NCI-H510A treated with DMSO at 0.1 percent for 48 hours (cell line): ENCODE measurements at regions not wholly inside any gene's neighbourhood (a gene's known extent, or its start where the extent isn't known, plus 50 kb on each side); places are given as distances from the start of the nearest gene placed in this dataset.

Source experiments
- DNase-seq: peaks from one replicate; lab custom pipeline; 2025; lab: John Stamatoyannopoulos, UW

- no peak for DNase-seq
Measured at GRCh38 chr10:60664859-60665258, 113.4 kb upstream of the CDK1 start.

DNA sequence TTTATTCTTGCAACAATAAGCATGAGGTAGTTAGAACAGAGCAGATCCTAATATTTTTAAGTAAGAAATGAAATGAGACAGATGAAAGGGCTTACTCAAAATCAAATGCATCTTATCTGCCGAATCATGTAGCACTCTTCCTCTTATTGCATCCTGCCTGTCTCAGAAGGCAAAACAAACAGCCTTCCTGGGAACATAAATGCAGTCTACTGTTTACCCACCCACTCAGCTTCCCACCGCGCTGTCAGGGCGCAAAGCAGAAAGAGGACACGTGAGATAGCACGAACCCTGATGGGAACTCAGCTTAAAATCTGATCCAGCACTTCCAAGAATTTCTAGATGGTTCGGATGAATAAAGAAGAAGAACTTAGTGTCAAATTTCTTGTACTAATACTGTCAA is 114.4 kb upstream of the CDK1 start:
- DNase-seq = peak; percentile 55

GRCh38 chr10:60662917-60663614 is 115.2 kb upstream of the CDK1 start:
- DNase-seq = peak; percentile 22

DNA sequence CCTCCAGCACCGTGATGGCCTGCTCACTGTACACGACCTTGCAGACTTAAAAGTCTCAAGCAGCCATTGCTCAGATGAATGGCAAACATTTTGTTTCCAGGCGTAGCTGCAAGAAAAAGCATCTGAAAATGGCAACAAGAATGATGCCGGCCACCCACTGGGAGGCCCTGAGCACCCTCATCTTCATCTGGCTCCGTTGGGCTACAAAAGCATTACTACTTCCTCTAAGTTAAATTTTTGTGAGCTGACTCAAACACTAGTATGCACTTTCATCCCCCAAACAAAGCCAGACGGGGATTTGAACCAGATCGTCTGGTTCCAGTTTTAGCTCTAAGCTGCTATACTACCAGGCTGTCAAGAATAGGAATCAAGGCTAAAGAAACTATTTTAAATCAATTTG is 116.6 kb upstream of the CDK1 start:
- no peak for DNase-seq

GRCh38 chr10:60660625-60661024 is 117.7 kb upstream of the CDK1 start:
- DNase-seq = no peak

DNA sequence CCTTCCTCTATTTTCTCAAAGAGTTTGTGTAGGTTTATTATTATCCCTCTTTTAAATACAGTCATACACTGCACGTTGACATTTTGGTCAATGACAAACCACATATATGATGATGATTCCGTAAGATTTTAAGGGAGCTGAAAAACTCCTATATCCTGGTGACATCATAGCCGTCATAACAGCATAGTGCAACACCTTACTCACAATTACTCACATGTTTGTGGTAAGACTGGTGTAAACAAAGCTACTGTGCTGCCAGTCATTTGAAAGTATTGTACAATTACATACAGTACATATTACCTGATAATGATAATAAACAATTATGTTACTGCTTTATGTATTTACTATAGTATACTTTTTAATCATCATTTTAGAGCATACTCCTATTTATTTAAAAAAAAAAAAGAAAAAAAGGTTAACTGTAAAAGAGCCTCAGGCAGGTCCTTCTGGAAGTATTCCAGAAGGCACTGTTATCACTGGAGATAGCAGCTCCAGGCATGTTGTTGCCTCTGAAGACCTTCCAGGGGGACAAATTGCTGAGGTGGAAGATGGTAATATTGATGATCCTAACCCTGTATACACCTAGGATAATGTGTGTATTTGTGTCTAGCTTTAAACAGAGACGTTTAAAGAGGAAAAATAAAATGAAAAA is 123.3 kb upstream of the CDK1 start:
- DNase-seq = no peak

- no peak for DNase-seq
Measured at GRCh38 chr10:60652628-60653027, 125.7 kb upstream of the CDK1 start.

DNA sequence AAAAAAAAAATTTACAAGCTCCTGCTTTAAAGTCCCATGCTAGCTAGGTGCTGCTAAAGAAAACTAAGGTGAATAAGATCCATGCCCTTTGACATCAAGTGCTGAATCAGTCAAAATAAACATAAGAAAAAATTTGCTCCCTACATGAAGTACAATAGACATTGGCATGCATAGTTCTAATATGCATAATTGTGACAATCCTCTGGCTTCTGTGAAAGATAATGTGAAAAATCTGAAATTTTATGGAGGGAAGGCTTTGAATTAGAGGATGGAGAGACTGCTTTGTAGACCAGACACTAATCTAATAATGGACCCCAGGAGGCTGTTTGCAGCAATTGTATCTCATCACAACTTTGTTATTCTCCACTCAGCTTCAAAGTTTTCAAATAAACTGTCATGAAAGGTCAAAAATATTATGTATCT is 127.9 kb upstream of the CDK1 start:
- DNase-seq = no peak

DNA sequence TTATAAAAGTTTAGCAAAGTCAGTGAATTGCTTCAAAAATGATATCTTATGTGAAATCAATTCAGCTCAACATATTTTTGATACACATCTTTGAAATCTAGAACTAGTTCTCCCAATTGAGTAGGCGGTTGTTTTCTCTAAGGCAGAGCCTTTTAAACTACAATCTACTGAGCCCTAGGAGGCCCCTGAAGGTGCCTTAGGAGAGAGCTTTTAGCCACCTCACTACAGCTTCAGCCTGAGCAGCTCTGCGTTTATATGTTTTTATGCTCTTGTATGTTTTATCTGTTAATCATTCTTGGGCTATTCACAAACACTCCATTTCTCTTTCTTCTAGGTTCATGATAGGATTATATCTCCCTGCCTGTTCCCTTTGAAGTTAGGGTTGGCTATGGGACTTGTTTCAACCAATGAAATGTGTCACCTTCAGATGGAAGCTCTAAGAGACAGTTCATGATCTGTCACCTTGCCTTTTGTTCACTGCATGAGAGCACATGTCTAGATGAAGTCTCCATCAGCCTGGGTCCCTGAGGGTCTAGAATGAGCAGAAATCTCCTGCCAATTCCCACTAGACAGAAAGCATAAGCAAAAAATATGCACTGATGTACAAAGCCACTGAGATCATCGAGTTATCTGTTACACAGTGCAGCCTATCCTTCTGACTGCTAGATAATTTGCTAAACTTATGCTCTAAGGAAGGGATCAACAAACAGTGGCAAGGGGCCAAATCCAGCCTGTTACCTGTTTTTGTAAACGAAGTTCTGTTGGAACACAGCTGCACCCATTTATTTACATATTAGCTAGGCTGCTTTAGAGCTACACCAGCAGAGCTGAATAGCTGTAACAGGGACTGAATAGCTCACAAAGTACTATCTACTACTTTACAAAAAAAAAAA is 128.5 kb upstream of the CDK1 start:
- peak; percentile 45 for DNase-seq

- DNase-seq = no peak
Measured at GRCh38 chr10:60648761-60649160, 129.5 kb upstream of the CDK1 start.

- DNase-seq = peak; percentile 49
Measured at GRCh38 chr10:60646966-60647796, 131.1 kb upstream of the CDK1 start.

DNA sequence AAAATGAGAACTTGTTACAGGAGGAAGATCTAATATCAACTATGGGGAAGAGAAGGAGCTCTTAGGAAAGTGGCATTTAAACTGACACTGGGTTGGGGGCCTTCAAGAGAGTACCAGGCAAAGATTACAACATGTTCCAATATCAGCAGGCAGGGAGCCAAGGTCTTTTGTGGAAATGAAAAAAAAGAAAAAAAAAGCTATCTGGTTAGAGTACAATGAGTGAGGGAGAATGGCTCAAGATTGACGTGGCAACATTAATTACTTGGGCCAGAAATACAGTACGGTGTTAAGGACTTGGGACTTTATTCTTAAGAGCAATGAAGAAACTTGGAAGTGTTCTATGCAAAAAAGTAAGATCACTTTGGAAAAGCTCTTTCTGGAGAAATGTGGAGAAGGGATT is 132.3 kb upstream of the CDK1 start:
- no peak for DNase-seq

DNA sequence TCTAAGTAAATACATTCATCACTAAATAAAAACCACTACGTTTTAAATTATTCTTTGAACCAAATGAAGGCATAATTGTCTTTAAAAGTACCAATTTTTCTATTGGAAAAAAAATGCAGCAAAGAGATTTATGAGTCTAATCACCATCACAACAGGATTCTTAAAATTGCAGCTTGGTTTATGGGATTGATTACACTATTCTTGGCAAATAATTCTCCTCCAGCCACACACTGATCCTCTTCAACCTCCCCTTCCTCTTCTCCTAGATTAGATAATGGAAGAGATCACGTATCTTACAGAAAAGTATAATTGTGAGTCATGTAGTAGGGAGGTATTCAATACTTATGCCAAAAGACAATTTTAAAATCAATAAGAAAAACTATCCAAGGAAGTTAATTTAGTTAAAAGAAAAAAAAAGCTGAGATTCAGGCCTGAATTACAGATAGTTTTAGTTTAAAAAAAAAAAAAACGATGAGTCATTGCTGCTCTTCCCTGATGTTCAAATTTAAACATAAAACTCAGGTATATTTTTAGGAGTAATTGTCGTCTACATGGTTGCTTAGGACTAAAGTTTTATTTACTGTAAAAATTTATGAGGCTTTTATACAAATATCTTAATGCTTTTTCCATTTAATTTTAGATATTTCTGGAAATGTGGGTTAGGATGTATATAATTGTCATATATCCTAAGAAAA is 133.7 kb upstream of the CDK1 start:
- no peak for DNase-seq

- DNase-seq = no peak
Measured at GRCh38 chr10:60643874-60644273, 134.4 kb upstream of the CDK1 start.

GRCh38 chr10:60629332-60629731 is 148.9 kb upstream of the CDK1 start:
- no peak for DNase-seq

DNA sequence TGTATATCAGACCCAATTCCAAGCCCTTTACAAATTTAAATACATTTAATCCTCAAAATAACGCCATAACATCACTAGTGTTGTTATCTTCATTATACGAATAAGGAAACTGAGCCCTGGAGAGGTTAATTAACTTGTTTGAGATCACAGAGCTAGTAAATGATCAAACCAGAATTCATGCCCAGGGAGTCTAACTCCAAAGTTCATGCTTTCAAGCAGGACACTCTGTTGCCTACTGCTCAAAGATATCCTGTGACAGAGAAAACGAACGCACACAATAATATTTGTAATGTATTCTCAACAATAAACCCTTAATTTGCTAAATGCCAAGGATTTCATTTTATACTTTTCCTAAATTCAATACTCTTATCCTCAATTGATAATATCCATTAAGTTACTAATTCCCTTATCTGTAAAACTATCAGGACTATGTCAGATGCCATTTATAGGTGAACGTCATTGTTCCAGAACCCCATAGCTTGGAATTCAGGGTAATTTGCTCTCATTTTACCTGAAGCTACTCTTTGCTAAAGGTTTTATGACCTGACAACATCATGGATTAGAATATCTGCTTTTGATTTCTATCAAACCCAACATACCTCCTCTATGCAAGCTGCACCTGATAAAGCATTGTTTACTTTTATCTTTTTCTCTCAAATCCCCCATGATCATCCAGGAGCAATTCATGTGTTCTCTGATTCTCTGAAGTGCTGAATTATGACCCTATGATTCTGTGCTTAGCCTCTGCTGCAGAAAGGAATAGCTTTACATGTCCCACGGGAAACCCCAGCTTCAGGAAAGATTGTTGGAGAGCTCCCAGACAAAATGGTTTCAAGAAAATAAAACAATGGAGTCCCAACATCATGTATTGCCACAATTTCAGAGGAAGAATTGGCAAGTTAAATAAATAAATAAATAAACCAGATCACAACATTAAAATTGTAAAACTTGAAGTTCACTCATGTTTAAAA is 150.2 kb upstream of the CDK1 start:
- no peak for DNase-seq

DNA sequence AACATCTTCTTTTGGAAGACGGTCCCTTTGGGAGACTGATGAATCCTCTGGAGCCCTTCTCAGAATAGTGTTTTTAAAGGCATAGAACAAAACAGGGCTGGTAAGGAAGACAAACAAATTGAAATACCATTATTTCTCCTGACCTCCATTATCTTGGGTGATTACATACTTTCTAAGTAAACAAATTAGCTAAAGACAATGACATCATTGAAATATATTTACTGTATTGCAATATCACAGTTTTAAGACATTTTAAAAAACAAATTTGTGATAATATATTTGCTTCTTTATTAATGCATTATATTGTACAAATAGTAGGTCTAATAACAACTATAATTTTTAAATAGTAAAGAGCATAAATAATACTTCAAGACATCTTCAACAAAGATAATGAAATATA is 152.2 kb upstream of the CDK1 start:
- no peak for DNase-seq

- DNase-seq = no peak
Measured at GRCh38 chr10:60623627-60624026, 154.7 kb upstream of the CDK1 start.

DNA sequence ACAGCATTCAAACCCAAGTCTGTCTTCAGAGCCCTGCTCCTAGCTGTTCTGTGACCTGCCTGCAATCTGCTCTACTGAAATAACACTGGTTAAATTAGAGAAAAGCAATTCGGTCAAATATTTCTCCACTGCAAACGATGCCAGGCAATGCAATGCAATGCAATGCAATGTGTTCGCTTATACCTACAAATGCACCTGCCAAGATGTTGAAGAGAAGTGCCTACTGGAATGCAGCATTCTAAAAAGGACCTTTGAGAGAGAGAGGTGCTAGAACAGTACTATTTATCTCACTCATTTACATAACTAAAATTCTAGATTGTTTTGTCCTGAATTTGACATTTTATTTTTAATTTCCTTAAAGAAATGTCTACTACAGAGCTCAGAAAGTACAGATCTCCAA is 157.3 kb upstream of the CDK1 start:
- no peak for DNase-seq

GRCh38 chr10:60618861-60619260 is 159.4 kb upstream of the CDK1 start:
- no peak for DNase-seq
